GM12878 (cell line): ENCODE measurements at regions not wholly inside any gene's neighbourhood (a gene's known extent, or its start where the extent isn't known, plus 50 kb on each side); places are given as distances from the start of the nearest gene placed in this dataset.

Source experiments
- ATAC-seq: fragments of 200-7000 bp; cut with Tn5 transposase; 3 replicates; pipeline ENCODE4 v1.9.1; 2020; ENCODE audit warnings: mild to moderate bottlenecking, moderate library complexity
- BruUV-seq: library from RNA; stranded (reverse); fragments of 400-500 nt; replicated peaks from 2 replicates; lab custom pipeline; 2021; lab: Mats Ljungman, UMichigan
- CTCF ChIA-PET: fragments of 300-600 bp; sonication (Branson Sonifier 250); formaldehyde crosslinking; extraction: SDS; loops from one replicate; lab custom pipeline; 2021; ENCODE audit warnings: inconsistent platforms; lab: Yijun Ruan, JAX
- POLR2A ChIA-PET: fragments of 350-600 bp; formaldehyde crosslinking; extraction: SDS; loops from one replicate; lab custom pipeline; 2021; ENCODE audit warnings: inconsistent platforms; lab: Charles Lee
- RAD21 ChIA-PET: fragments of 300-600 bp; sonication (Branson Sonifier 250); formaldehyde crosslinking; loops from one replicate; lab custom pipeline; 2023; ENCODE audit warnings: antibody characterized with exemption; ENCODE audit not compliant: unreplicated experiment; lab: Charles Lee
- SMC1A ChIA-PET: fragments of 300-600 bp; sonication (Branson Sonifier 250); formaldehyde crosslinking; loops from one replicate; lab custom pipeline; 2023; ENCODE audit not compliant: unreplicated experiment, uncharacterized antibody; lab: Charles Lee
- DNase-seq: peaks from one replicate; pipeline ENCODE4 v3.0.0-alpha.2; 2011; ENCODE audit warnings: low read depth, low spot score
- FAIRE-seq: peaks from 3 replicates; lab custom pipeline; 2011; peaks lifted over from hg19 to GRCh38; lab: Jason Lieb, UNC
- H2AFZ ChIP-seq: 2 replicates; pipeline ENCODE4 v1.6.0; 2011; ENCODE audit warnings: low read depth, low read length, control low read depth; ENCODE audit not compliant: control insufficient read depth
- H3K27ac ChIP-seq: 2 replicates; pipeline ENCODE4 v1.5.1; 2011; ENCODE audit warnings: control low read depth; ENCODE audit not compliant: control insufficient read depth, insufficient read depth
- H3K27me3 ChIP-seq, 2 experiments: replicated peaks in 1 of 2; 2 replicates each; pipeline versions ENCODE4 v1.6.0 to v1.6.1; 2011; ENCODE audit warnings: low read length in 1 of 2; ENCODE audit not compliant: control insufficient read depth in 2 of 2, insufficient read depth in 2 of 2
- H3K36me3 ChIP-seq, 2 experiments: 2 replicates each; pipeline ENCODE4 v1.5.1; 2011; ENCODE audit warnings: low read length in 1 of 2; ENCODE audit not compliant: control insufficient read depth in 2 of 2, insufficient read depth in 2 of 2
- H3K4me1 ChIP-seq: 2 replicates; pipeline ENCODE4 v1.6.1; 2011; ENCODE audit warnings: mild to moderate bottlenecking, low read length, moderate library complexity, mixed read lengths; ENCODE audit not compliant: control insufficient read depth, insufficient read depth
- H3K4me2 ChIP-seq: 2 replicates; pipeline ENCODE4 v1.6.0; 2011; ENCODE audit warnings: control low read depth; ENCODE audit not compliant: control insufficient read depth, insufficient read depth
- H3K4me3 ChIP-seq: fragments of 200-600 bp; sonication (generic); 2 replicates; pipeline ENCODE4 v1.5.1; 2016
- H3K79me2 ChIP-seq: 2 replicates; pipeline ENCODE4 v1.6.0; 2011; ENCODE audit warnings: low read length; ENCODE audit not compliant: control insufficient read depth, insufficient read depth
- H3K9ac ChIP-seq: 2 replicates; pipeline ENCODE4 v1.8.0; 2011; ENCODE audit warnings: low read length, control low read depth, mixed read lengths; ENCODE audit not compliant: control insufficient read depth, insufficient read depth
- H3K9me3 ChIP-seq: replicated peaks from 3 replicates; pipeline ENCODE4 v1.5.1; 2011; ENCODE audit warnings: mild to moderate bottlenecking, low read length; ENCODE audit not compliant: control insufficient read depth, insufficient read depth
- H4K20me1 ChIP-seq: 2 replicates; pipeline ENCODE4 v1.6.0; 2011; ENCODE audit not compliant: control insufficient read depth, insufficient read depth
- BCL11A ChIP-seq: IDR thresholded peaks from 2 replicates; pipeline ENCODE4 v1.6.1; 2011; ENCODE audit warnings: low read depth, low read length
- IKZF2 ChIP-seq, 2 experiments: fragments of 450-650 bp; IDR thresholded peaks; 2 replicates each; pipeline ENCODE4 v1.6.1; 2017; ENCODE audit warnings: mild to moderate bottlenecking in 2 of 2, moderate library complexity in 2 of 2
- JUND ChIP-seq: IDR thresholded peaks from 2 replicates; pipeline ENCODE4 v1.6.1; 2012; ENCODE audit warnings: low read depth, mild to moderate bottlenecking, low read length, improper control_type of control experiment, moderate library complexity
- MAX ChIP-seq: IDR thresholded peaks from 2 replicates; pipeline ENCODE4 v1.6.1; 2012; ENCODE audit warnings: low read depth, low read length, improper control_type of control experiment
- SUPT20H ChIP-seq: IDR thresholded peaks from 2 replicates; pipeline ENCODE4 v1.6.1; 2011; ENCODE audit warnings: low read depth, mild to moderate bottlenecking, low read length, moderate library complexity, borderline replicate concordance; ENCODE audit not compliant: control insufficient read depth
- TCF3 ChIP-seq: IDR thresholded peaks from 2 replicates; pipeline ENCODE4 v1.6.1; 2012; ENCODE audit warnings: low read depth, mild to moderate bottlenecking, low read length, borderline replicate concordance; ENCODE audit not compliant: insufficient read depth
- YBX1 ChIP-seq: fragments of 450-650 bp; IDR thresholded peaks from 2 replicates; pipeline ENCODE4 v1.6.1; 2016; ENCODE audit warnings: antibody characterized with exemption
- ZNF622 ChIP-seq: fragments of 450-650 bp; IDR thresholded peaks from 2 replicates; pipeline ENCODE4 v1.6.1; 2017; ENCODE audit warnings: mild to moderate bottlenecking, inconsistent platforms
- WGBS: methylation state at CpG from one replicate; pipeline ENCODE4 v1.1.6; 2016; ENCODE audit warnings: low lambda C conversion rate; ENCODE audit not compliant: insufficient replicate concordance, insufficient coverage; ENCODE audit errors: missing lambda C conversion rate; 5-methylcytosine and 5-hydroxymethylcytosine counted together
- in situ Hi-C: fragments of 300-500 bp; cut with MboI; formaldehyde crosslinking; loops from 9 replicates; pipeline ENCODE4 v1.14.3; 2018; ENCODE audit warnings: mixed read lengths
- intact Hi-C: fragments of 100-400 bp; cut with micrococcal nuclease; formaldehyde crosslinking; loops from one replicate; pipeline ENCODE4 v1.14.2; 2022; ENCODE audit not compliant: unreplicated experiment
- TF ChIP-seq, protein P1 (sequence below): fragments of 450-650 bp; IDR thresholded peaks from 2 replicates; pipeline ENCODE4 v1.6.1; 2017; ENCODE audit warnings: mild to moderate bottlenecking, moderate library complexity

GRCh38 chr7:69049326-69049725, 548.9 kb upstream of the AUTS2 start:
- Histone ChIP-seq H3K9ac (no peak overlapping the region), H2AFZ (no peak overlapping the region), H3K27me3 (no peaks in the 10 kb centered on the region), H3K4me2 (no peak overlapping the region), H3K79me2 (no peaks in the 10 kb centered on the region), H3K4me3 (no peak overlapping the region), H3K27ac (no peak overlapping the region), H3K36me3 (no peaks in the 10 kb centered on the region), H3K9me3 (no peaks in the 10 kb centered on the region; the same call in 2 of the 3 replicates)
- WGBS, result 24% methylated on average over 5 of the region's 5 CpGs
- ChIA-PET CTCF (no interaction called here), RAD21 (no interaction called here), SMC1A (no interaction called here), POLR2A (no interaction called here)
- ATAC-seq, result no peak
- no peak for FAIRE-seq
- intact Hi-C loops, result no loop called here
- BruUV-seq, result no TSS peak
- TF ChIP-seq TCF3 (no peak), YBX1 (no peak), IKZF2 (IDR thresholded peaks at IDR 0.05) (no peak), JUND (no peak), SUPT20H (no peak), MAX (no peak), ZNF622 (no peak), BCL11A (no peak)
- TF ChIP-seq, protein P1, sequence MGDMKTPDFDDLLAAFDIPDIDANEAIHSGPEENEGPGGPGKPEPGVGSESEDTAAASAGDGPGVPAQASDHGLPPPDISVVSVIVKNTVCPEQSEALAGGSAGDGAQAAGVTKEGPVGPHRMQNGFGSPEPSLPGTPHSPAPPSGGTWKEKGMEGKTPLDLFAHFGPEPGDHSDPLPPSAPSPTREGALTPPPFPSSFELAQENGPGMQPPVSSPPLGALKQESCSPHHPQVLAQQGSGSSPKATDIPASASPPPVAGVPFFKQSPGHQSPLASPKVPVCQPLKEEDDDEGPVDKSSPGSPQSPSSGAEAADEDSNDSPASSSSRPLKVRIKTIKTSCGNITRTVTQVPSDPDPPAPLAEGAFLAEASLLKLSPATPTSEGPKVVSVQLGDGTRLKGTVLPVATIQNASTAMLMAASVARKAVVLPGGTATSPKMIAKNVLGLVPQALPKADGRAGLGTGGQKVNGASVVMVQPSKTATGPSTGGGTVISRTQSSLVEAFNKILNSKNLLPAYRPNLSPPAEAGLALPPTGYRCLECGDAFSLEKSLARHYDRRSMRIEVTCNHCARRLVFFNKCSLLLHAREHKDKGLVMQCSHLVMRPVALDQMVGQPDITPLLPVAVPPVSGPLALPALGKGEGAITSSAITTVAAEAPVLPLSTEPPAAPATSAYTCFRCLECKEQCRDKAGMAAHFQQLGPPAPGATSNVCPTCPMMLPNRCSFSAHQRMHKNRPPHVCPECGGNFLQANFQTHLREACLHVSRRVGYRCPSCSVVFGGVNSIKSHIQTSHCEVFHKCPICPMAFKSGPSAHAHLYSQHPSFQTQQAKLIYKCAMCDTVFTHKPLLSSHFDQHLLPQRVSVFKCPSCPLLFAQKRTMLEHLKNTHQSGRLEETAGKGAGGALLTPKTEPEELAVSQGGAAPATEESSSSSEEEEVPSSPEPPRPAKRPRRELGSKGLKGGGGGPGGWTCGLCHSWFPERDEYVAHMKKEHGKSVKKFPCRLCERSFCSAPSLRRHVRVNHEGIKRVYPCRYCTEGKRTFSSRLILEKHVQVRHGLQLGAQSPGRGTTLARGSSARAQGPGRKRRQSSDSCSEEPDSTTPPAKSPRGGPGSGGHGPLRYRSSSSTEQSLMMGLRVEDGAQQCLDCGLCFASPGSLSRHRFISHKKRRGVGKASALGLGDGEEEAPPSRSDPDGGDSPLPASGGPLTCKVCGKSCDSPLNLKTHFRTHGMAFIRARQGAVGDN, result no peak
- TF ChIP-seq, all 136 proteins: peak for 0
- Histone ChIP-seq H4K20me1 (no peaks in the 10 kb centered on the region), H3K4me1 (no peaks in the 10 kb centered on the region)
- no peak for DNase-seq
- in situ Hi-C loops, result no loop called here
